HAP-1 (cell line): ENCODE measurements at regions not wholly inside any gene's neighbourhood (a gene's known extent, or its start where the extent isn't known, plus 50 kb on each side); places are given as distances from the start of the nearest gene placed in this dataset.
"Not testable (repeated sequence)": the region's sequence is repeated elsewhere in the genome, so short reads cannot be mapped to it uniquely, and the experiment has no call there.

ENCODE experiments used
- DNase-seq, 2 experiments: peaks; one replicate each; pipeline ENCODE4 v3.0.0-alpha.2; 2016 to 2020; ENCODE audit warnings: low spot score in 2 of 2
- H3K27me3 ChIP-seq: fragments of 250-450 bp; sonication (Bioruptor Pico); 2 replicates; pipeline ENCODE4 v1.5.1; 2020; ENCODE audit warnings: low read depth, mild to moderate bottlenecking, moderate library complexity
- H3K36me3 ChIP-seq: fragments of 250-450 bp; sonication (Bioruptor Pico); replicated peaks from 2 replicates; pipeline ENCODE4 v1.5.1; 2020; ENCODE audit warnings: mild to moderate bottlenecking
- H3K4me1 ChIP-seq: fragments of 250-450 bp; sonication (Bioruptor Pico); 2 replicates; pipeline ENCODE4 v1.5.1; 2020; ENCODE audit warnings: mild to moderate bottlenecking
- H3K4me3 ChIP-seq: fragments of 250-450 bp; sonication (Bioruptor Pico); 2 replicates; pipeline ENCODE4 v1.5.1; 2020; ENCODE audit warnings: mild to moderate bottlenecking, moderate library complexity
- H3K9me3 ChIP-seq: fragments of 250-450 bp; sonication (Bioruptor Pico); 2 replicates; pipeline ENCODE4 v1.5.1; 2020; ENCODE audit warnings: mild to moderate bottlenecking, moderate library complexity
- in situ Hi-C: fragments of 300-500 bp; cut with MboI; formaldehyde crosslinking; loops from 3 replicates; pipeline ENCODE4 v1.14.3; 2020; ENCODE audit warnings: low sequenced_read_pairs, inconsistent platforms, mixed read lengths

DNA sequence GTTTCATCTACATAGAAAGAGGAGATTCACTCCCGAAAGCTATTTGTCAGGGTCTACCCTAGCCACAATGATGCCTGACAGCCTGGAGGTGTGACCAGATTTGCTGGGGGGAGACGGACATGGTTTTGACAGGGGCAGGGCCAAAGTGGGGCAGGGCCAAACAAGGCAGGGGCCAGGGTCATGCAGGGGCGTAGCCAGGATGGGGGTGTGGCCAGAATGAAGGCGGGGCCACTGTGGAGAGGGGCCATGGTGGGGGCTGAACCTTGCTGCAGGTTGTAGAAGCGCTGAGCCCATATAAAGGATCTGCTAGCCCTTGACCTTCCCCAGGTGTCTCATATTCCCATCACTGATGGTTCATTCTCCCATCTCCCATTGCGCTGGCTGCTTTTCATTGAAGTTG, 184.1 kb upstream of the SULF2 start:
- H3K4me3 ChIP-seq, result no peak overlapping the region
- H3K36me3 ChIP-seq, result no peaks in the 10 kb centered on the region
- no peaks in the 10 kb centered on the region for H3K27me3 ChIP-seq
- peaks cover 13% of the 10 kb centered on the region for H3K4me1 ChIP-seq
- DNase-seq, result no peak
- in situ Hi-C loops, result no loop called here
- H3K9me3 ChIP-seq, result no peaks in the 10 kb centered on the region

DNA sequence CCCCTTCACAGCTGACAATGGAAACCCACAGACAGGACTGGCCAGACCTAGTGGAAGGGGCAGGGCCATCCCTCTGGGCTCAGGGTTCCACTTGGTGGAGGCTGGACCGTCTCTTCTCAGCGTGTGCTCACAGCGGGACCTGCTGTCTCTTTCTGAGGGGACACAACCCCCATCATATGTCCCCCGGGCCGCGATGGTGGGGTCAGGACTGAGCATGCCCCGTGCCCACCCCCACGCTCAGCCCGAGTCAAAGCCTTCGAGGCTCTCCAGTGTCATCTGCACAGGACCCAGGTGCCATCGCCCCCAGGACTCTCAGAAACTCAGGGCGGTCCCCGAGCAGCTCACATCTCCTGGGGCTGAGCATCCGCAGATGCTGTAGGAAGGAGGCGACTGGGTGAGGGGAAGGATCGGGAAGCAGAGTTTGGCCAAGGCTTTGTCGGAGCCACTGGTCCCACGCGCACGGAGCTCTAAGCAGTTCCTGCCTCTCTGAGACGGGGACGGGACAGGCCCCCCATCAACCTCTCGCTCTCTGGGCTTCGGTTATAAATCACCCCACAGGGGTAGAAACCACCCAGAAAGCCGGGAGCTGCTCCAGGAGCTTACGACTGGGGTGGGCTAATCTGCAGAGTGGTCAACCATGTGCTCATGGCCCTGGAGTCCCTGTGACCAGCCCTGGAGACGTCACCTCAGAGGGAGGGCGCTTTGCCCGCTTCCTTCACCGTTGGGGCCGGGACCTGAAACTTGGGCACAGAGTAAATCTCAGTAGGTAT, 183.4 kb upstream of the SULF2 start:
- in situ Hi-C loops, result no loop called here
- Histone ChIP-seq H3K9me3 (no peaks in the 10 kb centered on the region), H3K4me1 (peaks cover 13% of the 10 kb centered on the region), H3K27me3 (no peaks in the 10 kb centered on the region), H3K4me3 (no peak overlapping the region), H3K36me3 (no peaks in the 10 kb centered on the region)
- DNase-seq, result no peak

DNA sequence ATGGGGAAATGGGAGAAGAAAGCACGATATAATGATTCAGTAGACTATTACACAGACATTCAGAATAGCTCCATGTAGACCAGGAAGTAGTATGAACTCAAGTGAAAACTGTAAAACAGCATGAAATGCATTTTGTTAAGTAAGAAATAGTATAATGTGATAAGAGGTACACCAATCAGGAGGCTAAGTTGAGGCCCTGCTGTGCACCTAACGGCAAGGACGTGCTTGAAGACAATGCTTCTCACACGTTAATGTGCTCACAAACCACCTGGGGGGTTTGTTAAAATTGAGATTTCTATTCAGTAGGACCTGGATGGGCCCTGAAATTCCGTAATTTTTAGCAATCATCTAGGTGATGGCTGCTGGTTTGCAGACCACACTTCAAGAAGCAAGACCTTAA, 178.9 kb upstream of the SULF2 start:
- Histone ChIP-seq H3K36me3 (no peaks in the 10 kb centered on the region), H3K27me3 (no peaks in the 10 kb centered on the region), H3K4me3 (no peak overlapping the region), H3K4me1 (no peaks in the 10 kb centered on the region), H3K9me3 (no peaks in the 10 kb centered on the region)
- DNase-seq, result no peak
- in situ Hi-C loops, result no loop called here

DNA sequence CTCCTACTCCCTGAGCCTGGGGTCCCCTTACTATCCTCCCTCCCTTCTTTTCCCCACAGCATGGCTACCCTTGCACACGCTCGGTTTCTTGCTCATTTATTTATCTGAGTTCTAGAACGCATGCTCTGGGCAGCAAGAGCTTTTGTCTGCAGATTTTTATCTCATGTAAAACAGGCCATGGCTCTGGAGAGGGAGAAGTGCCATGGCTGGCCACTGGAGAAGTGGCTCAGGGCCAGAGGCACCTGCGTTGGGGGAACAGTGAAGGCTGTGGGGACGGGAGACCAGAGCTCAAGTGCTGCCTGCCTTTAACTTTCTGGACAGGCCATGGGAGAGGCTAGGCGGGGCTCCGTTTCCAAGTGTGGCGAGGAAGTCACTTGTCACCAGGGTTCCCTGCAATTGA, 177.7 kb upstream of the SULF2 start:
- no peaks in the 10 kb centered on the region for H3K36me3 ChIP-seq
- in situ Hi-C loops, result no loop called here
- H3K4me1 ChIP-seq, result no peaks in the 10 kb centered on the region
- DNase-seq, result no peak
- no peak overlapping the region for H3K4me3 ChIP-seq
- no peaks in the 10 kb centered on the region for H3K9me3 ChIP-seq
- no peaks in the 10 kb centered on the region for H3K27me3 ChIP-seq

DNA sequence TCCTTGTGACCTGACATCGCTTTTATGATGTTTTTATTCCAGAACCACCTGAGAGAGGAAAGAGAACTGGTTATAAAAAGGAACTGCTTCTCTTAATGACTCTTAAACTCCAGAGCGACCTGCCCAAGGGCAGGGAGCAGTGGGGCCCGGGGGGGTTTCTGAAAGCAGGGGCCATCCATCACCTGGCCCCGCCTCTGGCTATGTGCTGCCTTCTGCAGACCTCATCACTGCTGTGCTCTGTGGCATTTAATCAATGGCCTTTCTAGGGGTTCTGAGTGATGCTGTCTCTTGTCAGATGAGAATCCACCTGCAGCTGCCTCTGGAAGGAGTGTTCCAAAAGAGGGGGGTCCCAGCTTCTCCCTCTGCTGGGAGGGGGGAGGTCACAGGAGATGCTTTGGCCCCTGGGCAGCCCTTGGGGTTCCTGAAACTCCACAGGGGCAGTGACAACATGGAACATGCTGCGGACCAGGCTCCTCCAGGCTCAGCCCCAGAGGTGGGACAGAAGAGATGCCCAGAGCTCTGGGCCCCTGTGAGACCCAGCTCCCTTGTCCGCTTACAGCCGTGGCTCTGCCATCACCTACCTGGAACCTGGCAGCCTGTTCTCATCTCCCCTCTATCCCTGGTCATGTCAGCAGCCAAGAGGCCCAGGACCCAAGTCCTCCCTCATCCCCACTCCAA, 177.1 kb upstream of the SULF2 start:
- in situ Hi-C loops, result no loop called here
- Histone ChIP-seq H3K4me1 (no peaks in the 10 kb centered on the region), H3K9me3 (no peaks in the 10 kb centered on the region), H3K36me3 (no peaks in the 10 kb centered on the region), H3K27me3 (no peaks in the 10 kb centered on the region), H3K4me3 (no peak overlapping the region)
- DNase-seq, result no peak

DNA sequence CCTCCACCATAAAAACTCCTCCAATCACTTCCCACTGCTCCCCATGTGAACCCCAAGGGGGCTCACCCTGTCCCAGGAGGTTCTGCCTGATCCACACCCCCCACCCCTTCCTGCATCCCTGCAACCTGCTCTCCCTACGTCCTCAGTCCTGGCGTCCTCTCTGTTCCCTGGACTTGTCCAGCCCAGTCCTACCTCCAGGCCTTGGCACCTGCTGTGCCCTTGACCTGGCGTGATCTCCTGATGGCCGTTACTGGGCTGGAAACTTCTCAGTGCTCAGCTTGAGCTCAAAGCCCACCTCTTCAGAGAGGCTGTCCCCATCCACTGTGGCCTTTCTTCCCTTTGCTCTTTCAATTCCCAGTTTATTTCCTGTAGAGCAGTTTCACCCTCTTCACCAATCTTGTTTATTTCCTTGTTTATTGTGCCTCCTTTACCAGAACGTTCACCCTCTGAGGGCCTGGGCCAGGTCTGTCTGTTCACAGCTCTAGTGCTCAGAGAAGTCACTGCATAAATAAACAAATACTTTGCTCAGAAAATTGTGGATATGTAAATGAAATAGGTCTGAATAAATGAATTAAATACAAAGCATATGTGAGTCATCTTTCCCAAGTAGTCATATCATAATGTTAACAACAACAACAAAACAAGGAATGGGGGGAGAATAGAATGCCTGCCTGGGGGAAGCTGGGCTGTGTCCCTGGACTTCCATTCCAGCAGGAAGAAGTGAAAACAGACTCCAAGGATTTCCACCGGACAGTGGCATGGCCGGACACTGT, 175.7 kb upstream of the SULF2 start:
- H3K27me3 ChIP-seq, result no peaks in the 10 kb centered on the region

DNA sequence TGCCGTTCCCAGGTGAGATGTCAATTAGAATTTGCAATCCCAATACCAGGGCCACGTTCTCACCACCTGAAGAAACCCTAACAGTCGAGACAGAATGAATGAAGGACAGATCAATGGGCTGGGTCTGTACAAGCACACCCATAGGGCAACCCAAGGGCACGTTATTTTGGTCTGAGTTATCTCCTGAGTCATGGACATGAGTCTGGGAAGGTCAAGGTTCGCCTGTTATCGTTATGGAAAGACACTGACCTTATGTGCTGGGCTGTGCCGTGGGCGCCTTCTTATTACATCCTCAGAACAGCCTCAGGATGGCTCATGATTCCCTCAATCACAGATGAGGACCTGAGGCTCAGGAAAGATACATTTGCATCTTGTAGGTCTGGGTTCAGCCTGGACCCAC, 175.0 kb upstream of the SULF2 start:
- Histone ChIP-seq H3K9me3 (no peaks in the 10 kb centered on the region), H3K4me3 (no peak overlapping the region), H3K27me3 (no peaks in the 10 kb centered on the region), H3K4me1 (no peaks in the 10 kb centered on the region), H3K36me3 (no peaks in the 10 kb centered on the region)
- DNase-seq, result no peak
- in situ Hi-C loops, result no loop called here

More for the DNA sequence above, 175.7 kb upstream of the SULF2 start:
- DNase-seq, result no peak
- H3K36me3 ChIP-seq, result no peaks in the 10 kb centered on the region
- in situ Hi-C loops, result no loop called here
- no peak overlapping the region for H3K4me3 ChIP-seq
- H3K4me1 ChIP-seq, result no peaks in the 10 kb centered on the region
- no peaks in the 10 kb centered on the region for H3K9me3 ChIP-seq

DNA sequence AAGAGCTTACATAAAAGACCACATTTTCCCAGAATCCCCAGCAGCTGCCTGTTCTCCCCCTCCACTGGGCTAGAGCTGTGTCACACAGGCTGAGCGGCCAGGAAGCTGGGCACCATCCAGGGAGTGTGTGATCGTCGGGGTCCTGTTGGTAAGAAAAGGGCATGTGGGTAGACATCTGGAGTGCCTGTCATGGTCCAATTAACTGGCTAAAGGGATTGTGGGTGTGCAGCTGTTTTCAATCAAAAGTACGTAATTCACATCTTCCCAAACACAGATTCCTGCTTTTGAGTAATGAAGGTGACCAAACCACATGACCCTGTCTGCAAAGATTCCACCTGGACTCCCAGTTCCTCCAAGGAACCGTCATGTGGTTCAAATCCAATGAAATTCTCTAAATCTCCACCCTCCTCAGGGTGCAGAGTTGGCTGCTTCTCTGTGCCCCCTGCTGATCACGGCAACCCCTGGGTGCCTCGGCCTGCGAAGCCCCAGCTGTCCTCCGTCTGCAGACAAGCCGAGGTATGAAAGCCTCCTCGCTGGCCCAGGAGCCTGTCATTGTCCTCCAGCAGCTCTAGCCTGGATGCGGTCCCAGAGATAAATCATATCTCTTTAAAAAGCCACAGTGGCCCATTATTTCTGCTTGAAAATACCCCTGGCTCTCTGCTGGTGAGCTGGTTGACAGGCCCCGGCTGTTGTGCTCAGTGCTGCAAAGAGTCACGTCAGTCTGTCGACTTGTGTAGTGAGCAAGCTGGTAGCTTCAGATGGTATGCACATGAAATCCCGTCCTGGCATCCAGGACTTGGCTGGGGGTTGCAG, 172.9 kb upstream of the SULF2 start:
- H3K27me3 ChIP-seq, DNase-seq, in situ Hi-C loops, H3K4me3 ChIP-seq, H3K4me1 ChIP-seq, H3K36me3 ChIP-seq, H3K9me3 ChIP-seq: not testable (repeated sequence)

DNA sequence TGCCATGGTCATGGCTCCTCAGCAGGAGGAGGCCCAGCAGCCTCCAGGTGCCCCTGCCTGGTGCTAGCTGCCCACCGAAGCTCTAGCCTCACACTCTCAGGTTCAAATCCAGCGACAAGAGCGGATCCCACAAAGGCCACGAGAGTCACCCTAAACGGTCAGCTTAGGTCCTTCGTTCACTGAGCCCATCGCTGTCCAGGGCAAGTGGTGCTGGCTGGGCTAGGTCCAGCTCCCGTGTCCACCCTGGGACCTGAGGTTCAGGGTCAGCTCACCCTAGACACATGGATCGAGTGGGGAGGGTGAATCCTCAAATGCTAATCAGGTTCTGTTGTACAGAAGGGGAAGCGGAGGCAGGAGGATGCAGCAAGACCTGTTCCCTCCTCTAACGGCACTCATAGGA, 171.9 kb upstream of the SULF2 start:
- H3K9me3 ChIP-seq, result no peaks in the 10 kb centered on the region
- no peak for DNase-seq
- H3K36me3 ChIP-seq, result no peaks in the 10 kb centered on the region
- no peaks in the 10 kb centered on the region for H3K4me1 ChIP-seq
- no peaks in the 10 kb centered on the region for H3K27me3 ChIP-seq
- no peak overlapping the region for H3K4me3 ChIP-seq
- in situ Hi-C loops, result no loop called here

DNA sequence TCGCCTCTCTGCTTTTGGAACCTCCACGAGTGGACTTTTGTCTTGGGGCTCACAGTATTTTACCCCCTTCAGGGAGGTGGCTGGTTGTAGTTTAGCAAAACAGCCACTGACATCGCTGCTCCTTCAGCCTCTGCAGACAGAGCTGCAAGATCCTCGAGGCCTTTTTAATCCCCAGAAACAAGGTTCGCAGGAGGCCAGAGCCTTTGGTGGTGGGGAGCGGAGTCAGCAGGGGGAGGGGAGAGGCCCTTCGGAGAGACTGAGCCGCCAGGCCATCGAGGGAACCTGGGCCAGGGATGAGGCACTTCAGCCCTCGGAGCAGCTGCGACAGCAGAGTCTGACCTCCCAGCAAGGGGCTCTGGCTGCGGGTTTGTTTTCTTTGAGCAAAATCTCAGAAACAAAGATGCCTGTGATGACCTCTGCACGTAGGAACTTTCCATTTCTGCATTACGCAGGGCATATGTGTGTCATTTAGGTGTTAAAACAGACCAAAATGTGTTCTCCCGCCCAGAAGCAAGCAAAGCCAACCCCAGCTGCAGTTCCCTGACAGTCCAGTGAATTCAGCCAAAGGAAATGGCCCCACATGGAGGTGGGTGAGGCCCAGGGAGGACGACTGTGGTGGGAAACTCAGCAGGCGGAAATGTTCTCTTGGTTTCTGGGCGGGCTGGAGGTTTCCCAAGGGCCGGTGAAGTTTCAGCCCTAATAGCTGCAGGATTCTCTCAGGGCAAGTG, 171.2 kb upstream of the SULF2 start:
- Histone ChIP-seq H3K4me3 (no peak overlapping the region), H3K4me1 (no peaks in the 10 kb centered on the region), H3K27me3 (no peaks in the 10 kb centered on the region), H3K9me3 (no peaks in the 10 kb centered on the region), H3K36me3 (no peaks in the 10 kb centered on the region)
- in situ Hi-C loops, result no loop called here
- no peak for DNase-seq

DNA sequence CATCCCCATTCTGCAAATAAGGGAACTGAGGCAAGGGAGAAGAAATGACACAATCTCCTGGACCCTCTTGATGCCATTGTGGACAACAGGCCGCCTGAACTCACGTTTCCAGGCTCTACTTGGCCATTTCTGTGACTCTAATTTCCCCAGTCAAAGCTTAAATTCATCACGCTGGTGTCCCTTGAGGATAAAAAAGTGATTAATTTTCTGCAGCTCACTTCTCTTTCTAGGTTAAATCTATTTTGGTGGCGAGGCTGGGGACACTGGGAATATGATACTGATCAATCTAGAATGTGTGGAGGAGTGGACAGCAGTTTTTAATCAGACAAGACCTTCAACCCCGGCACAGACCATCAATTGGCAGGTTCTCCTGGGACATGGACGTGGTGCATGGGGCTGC, 168.2 kb upstream of the SULF2 start:
- Histone ChIP-seq H3K4me1 (peaks cover 12% of the 10 kb centered on the region), H3K36me3 (no peaks in the 10 kb centered on the region), H3K27me3 (no peaks in the 10 kb centered on the region), H3K4me3 (no peak overlapping the region), H3K9me3 (no peaks in the 10 kb centered on the region)
- in situ Hi-C loops, result no loop called here
- DNase-seq, result no peak

DNA sequence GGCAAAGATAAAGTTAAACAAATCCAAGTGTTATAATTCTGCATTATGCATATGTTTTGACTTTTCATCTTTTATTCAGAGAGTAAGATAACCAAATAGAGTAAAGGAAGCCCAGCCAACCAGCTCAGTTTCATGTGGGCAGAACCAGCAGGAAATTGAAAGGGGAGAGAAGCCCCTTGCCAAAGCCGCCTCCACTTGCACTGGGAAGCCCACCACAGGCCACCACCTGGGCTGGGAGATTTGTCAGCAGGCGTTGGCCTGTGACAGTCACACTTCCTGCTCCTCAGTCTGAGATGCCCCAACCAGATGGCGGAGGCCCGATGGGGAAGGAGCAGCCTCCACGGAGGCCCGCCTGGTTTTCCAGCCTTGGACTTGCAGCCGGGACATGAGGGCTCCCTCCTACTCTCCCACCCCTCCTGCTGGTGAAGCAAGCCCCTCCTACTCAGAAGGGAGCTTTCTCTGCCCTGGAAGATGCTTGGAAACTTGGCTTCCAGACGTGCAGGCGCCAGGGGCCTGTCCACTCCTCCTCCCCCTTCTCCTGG, 166.8 kb upstream of the SULF2 start:
- H3K36me3 ChIP-seq, result no peaks in the 10 kb centered on the region
- H3K4me1 ChIP-seq, result peaks cover 12% of the 10 kb centered on the region
- H3K4me3 ChIP-seq, result no peak overlapping the region
- in situ Hi-C loops, result no loop called here
- H3K9me3 ChIP-seq, result no peaks in the 10 kb centered on the region
- DNase-seq, result no peak
- H3K27me3 ChIP-seq, result no peaks in the 10 kb centered on the region

DNA sequence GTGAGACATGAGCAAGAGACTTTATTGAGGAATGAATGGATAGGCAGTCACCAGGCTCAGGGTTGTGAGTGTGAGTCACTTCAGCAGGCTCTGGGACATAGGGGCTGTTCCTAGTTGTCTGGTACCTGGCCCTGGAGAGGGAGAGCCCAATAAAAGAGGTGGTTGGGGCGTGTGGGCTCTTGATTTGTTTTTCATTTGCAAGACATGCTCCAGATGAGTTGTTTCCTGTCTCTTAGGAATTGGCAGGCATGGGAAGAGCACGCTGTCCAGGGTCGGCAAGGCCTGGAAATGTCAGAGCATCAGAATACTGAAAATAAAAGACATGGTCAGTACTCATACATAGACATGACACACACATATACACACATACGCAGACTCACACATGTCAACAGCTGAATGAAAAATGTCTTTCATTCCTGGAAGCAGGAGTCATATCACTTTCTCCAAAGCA, 166.3 kb upstream of the SULF2 start:
- DNase-seq, result no peak
- no peaks in the 10 kb centered on the region for H3K9me3 ChIP-seq
- H3K4me1 ChIP-seq, result peaks cover 12% of the 10 kb centered on the region
- in situ Hi-C loops, result no loop called here
- H3K36me3 ChIP-seq, result no peaks in the 10 kb centered on the region
- no peak overlapping the region for H3K4me3 ChIP-seq
- H3K27me3 ChIP-seq, result no peaks in the 10 kb centered on the region
